SK-N-MC (cell line): ENCODE measurements at regions not wholly inside any gene's neighbourhood (a gene's known extent, or its start where the extent isn't known, plus 50 kb on each side); places are given as distances from the start of the nearest gene placed in this dataset.

Experiments
- EZH2 ChIP-seq: fragments of 200-600 bp; sonication (generic); IDR thresholded peaks from one replicate; pipeline ENCODE4 v1.6.1; 2017; ENCODE audit warnings: antibody characterized with exemption
- POLR2AphosphoS5 ChIP-seq: IDR thresholded peaks from 2 replicates; pipeline ENCODE4 v1.6.1; 2012; ENCODE audit warnings: mild to moderate bottlenecking, low read depth, low read length, borderline replicate concordance

GRCh38 chr14:104461676-104462449, 117.7 kb upstream of the C14orf180 start:
- TF ChIP-seq POLR2AphosphoS5: no peak
- TF ChIP-seq EZH2: no peak
